ENCODE measurements at regions not wholly inside any gene's neighbourhood (a gene's known extent, or its start where the extent isn't known, plus 50 kb on each side); places are given as distances from the start of the nearest gene placed in this dataset.
"Not testable (repeated sequence)": the region's sequence is repeated elsewhere in the genome, so short reads cannot be mapped to it uniquely, and the experiment has no call there.

DNA sequence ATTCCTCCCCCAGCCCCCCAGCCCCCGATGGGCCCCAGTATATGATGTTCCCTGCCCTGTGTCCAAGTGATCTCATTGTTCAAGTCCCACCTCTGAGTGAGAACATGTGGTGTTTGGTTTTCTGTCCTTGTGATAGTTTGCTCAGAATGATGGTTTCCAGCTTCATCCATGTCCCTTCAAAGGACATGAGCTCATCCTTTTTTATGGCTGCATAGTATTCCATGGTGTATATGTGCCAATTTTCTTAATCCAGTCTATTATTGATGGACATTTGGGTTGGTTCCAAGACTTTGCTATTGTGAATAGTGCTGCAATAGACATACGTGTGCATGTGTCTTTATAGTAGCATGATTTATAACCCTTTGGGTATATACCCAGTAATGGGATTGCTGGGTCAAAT, 495.3 kb downstream of the OMA1 start:
- not testable (repeated sequence) for DNase-seq

DNA sequence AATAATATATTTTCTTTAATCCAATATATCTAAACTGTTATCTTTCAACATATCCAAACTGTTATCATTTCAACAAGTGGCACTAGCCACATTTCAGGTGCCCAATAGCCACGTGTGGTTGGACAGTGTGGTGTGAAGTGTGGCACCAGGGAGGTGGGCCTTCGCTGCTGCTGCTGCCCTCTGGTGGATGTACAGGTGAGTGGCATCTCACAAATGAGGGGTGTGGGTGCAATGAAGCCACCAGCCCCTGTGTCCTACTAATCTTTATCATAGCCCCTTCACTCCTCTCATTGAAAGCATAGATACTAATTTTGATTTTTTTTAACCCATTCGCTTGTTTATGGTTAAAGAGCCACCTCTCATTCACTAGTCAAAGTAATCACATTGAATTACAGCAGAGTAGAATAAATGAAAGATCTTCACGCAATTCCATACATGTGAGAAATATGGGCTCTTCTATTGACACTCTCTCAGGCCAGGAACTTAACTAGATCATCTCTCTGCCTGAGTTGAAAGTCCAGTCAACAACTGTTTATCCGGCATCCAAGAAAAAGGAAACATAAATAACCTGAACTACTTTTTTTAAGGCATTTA, 499.2 kb downstream of the OMA1 start:
- no peak for DNase-seq

DNA sequence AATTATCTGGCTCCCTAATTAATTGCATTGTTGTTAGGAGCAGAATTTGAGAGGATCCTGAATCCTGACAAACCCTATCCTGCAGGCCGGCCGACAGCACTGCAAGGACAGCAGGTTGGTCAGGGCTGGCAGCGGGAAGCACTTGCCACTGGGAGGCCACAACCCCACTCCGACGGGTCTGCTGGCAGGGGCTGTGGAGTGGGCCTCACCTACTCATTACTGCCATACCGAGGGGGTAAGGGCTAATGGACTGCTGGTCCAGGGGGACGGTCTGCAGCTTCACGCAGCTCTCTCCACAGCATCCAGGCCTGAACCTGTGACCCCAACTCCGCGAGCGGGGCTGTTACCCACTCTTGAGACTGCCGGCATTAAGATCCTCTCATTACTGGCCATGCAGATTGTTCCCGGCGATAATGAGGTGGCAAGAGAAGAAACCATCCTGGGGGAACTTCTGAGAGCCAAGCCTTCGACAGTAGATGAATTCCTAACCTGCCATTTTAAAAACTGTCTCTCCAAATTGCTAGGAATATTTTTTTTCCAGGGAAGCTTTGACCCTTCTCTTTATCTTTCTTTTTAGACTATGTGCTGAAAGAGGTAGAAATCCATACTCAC, 501.3 kb downstream of the OMA1 start:
- no peak for DNase-seq

DNA sequence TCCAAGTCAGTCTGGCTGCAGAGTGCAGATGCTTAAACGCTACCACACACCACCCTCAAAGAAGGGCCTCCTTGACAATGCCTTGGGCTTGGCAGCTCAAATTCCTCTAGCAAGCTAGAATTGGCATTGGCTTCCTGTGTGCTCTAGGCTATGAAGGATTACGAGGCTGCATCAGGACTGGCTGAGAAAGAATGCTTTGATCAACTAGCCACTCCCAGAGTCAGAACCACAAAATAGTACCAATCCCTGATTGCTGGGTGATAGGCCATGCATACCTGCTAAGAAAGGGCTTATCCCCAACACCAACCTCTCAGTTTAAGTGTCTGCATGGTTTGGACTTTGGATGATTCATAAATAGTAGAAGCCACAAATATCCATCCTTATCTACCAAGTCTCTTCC, 504.9 kb downstream of the OMA1 start:
- DNase-seq, result no peak

DNA sequence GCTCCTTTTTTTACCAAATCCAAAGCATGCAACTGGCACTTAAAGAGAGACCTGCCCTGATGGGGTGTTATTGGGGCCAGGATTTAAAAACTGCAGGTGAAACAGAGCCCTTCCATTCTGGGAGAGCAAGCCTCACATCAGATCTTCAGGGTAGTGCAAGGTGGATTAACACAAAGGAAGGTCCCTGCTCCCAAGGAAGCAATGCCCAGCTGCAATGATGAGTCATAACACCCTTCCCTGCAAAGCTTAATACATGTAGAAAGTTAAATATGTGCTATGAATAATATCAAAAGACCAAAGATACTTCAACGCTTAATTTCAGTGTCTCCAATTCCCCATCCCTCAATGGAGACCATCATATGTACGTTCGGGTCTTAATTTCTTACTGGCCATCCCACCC, 508.0 kb downstream of the OMA1 start:
- no peak for DNase-seq

DNA sequence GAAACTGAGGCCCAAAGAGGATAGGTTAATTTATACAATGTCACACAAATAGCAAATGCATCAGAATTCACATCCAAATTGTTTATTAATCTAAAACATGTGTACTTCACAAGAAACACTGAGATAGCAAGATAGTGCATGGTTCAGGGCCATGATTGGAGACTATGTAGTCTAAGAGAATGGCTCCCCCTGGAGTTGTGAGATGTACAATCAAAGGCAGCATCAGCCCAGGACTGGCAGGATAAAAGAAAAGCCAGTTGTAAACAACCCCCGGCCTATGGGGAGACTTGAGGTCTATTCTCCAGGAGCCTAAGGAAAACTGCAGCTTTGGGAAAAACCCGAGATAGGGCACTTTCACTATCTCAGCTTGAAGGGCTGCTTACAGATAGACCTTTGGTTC, 511.0 kb downstream of the OMA1 start:
- DNase-seq, result no peak

DNA sequence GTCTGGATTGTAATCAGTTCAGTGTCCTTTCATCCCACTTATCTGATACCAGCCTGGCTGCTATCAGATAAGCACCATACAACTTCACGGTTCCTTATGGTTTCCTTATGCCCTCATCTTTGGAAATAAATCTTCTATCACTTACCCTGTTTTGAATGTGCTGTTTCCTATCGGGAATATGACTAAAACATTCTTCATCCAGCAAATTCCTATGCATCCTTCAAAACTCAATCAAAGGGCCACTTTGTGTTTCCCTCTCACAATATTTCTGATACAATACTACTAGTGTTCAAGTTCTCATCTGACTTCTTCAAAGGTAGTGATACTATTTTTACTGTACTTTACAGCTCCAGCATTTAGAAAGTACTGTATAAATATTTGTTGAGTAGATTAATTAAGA, 513.2 kb downstream of the OMA1 start:
- DNase-seq, result no peak

DNA sequence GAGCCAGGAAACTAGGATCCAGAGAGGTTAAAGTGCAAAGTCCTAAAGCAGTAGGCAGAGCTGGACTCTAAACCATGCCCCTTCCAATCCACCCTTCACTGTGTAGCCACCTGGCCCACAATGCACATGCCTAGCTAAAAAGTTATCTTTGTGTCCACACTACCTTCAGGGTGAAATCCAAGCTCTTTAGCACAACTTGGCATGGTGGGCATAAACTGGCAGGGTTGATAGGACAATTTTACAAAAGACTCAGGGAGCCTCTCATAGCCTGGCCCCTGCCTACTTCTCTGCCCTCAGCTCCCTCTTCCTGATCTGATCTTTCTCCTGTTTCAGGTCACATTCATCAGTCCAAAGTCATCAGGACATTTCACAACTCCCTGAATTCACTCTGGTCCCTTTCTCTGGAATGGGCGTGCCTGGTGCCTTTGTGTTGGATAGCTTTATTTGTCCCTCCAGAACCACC, 513.9 kb downstream of the OMA1 start:
- no peak for DNase-seq

DNA sequence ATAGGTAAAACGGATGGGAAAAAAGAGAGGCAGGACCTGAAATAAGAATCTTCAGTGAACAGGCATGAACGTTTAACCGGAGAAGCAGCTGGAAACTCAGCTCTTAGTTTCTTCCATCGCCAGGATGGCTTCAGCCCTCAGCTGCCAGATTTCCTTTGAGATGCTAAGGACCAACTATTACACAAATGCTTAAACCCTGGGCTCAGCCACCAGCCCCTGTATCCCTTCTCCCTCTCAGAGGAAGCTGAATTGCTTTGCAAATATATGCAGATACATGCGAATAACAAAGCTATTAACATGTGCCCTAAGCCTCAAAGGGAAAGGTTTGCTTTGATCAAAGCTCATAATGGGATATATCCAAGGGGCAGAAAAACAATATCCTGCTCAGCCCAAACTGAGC, 515.1 kb downstream of the OMA1 start:
- no peak for DNase-seq

DNA sequence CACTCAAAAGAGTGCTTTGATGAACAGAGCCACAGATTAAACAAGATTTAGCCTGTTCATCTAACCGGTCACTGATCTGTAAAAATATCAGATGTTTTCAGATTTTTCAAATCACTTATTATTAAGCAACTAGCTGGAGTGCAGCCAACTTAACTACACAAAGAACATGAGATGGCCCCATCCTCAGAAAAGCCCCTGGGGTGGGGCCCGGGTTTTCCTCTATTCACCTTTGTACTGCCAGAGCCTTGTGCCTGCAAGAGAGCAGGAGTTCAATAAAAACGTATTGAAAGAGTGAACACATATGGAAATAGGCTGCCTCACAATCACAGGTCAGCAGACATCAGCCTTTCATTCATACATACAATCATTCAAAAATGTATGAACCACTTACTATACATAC, 516.1 kb downstream of the OMA1 start:
- no peak for DNase-seq

DNA sequence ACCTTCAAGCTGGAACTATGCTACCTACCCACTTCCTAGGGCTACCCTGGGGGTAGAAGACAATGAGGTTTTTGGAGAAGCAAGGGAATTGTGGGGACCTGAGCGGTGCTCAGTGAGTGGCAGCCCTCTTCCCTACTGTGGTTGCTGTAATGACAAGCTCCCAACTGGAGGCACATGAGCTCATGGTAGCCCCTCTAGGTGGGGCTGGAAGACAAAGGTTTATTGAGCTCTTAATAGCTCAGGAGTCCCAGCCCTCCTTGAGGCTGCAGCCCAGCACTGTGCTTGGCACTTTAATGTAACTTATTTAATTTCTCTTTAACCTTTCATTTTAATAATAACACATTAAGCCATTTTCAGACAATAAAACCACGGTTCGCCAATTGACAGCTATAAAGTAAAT, 528.9 kb downstream of the OMA1 start:
- DNase-seq, result no peak

DNA sequence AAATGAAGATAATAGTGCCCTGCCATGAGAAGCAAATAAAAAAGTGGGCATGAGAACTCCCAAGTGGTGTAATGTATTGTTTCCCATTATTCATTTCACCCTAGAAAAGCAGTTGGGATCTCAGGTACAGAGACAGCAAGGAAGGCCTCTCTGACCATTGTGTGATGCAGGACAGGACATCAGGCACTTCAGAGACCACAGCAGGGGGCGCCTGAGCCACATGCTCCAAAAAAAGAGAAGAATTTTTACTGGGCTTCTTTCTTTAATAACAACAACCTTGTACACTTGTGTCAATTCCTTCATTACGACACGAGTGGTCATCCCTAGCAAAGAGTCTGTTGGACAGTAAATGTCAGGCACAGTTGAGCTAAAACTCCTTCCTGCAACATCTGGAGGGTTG, 533.3 kb downstream of the OMA1 start:
- DNase-seq, result no peak

DNA sequence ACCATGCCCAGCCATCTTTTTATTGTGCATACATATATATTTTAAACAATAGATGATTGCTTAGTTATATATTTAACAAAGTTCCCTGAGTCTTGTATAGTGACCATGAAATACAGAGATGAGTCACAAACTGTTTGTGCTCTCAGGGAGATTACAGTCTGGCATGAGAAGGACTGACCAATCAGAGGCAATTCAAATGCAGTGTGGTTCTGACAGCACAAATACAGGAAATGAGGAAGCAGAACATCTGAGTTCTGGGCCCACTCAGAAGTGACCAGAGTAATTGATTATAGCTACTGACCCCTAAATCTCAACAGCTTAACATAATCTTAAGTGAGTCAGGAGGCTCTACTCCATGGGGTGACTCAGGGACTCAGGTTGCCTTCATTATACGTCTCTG, 534.5 kb downstream of the OMA1 start:
- no peak for DNase-seq

DNA sequence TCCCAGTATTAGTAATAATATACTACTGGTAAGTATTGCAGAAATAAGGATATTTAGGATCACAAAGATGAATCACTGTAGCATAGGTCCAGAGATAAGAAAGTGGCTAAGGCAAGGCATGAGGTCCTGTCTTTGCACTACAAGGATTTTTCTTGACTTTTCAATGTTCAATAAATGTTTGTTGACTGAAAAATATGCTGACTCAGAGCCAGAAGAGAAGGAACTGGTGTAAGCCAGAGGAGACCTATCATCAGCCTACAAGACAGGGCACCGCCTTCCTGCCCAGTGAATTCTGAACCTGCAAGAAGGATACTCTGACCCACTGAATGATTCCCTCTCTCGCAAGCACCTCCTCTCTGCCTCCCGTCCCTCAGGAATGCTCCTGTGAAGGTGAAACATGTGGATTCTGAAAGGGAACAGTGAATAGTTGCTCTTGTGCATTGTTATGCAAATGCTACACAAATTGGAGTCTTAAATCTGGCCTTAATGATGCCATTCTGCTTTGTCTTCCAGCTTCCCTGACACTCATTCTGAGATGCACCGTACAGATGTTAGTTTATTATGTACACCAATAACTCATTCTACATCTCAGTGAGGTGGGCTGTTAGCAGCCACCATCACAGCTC, 540.0 kb downstream of the OMA1 start:
- DNase-seq, result no peak

DNA sequence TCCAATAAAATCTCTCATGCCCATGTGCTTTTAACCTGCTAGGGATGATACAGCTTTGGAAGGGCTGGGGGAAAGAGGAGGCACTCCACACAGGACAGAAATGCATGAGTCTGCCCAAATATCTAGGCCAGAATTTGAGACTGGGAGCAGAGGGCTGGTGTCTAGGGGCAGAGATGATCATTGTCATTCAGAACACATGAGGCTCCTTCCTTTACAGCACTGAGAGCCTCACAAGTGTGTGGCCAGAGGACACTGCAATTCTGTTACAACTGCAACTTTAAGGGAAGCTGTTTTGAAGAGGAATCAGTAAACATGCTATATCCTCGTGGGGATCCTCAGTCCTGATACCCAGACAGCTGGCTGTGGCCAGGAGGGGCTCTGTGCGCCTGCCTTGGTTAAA, 541.3 kb downstream of the OMA1 start:
- no peak for DNase-seq

DNA sequence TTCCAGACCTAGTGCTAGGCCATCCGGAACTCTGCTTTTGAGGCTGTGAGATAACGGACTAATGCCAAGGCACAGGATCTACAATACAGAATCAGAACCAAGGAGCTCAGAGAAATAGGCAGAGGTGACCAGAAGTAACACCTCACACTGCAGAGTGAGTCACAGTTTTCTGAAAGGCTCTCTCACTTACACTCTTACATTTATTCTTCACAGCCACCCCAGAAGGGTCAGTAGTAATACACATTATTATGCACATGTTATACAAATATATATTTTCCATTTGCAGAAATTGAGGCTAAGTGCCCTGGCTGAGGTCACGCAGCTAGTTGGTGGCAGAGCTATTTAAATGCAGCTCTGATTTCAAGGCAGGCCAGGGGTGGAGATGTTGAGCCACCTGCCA, 542.5 kb downstream of the OMA1 start:
- no peak for DNase-seq

DNA sequence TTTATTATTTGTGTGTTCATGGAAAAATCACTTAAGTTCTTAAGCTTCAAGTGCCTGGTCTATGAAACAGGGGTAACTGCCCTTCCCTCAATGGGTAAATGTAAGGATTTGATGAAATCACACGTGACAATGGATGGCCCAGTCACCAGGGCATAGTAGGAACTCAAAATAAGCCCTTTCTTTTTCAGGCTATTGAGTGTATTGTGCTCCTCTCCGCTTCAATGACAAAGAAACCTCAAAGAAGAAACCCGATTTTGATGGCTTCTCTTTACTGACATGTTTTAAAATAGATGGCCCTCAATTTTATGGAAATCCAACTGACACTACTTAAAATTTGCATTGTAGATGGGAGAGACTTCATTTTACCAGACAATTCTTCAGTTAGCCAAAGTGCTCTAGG, 543.5 kb downstream of the OMA1 start:
- DNase-seq, result no peak

DNA sequence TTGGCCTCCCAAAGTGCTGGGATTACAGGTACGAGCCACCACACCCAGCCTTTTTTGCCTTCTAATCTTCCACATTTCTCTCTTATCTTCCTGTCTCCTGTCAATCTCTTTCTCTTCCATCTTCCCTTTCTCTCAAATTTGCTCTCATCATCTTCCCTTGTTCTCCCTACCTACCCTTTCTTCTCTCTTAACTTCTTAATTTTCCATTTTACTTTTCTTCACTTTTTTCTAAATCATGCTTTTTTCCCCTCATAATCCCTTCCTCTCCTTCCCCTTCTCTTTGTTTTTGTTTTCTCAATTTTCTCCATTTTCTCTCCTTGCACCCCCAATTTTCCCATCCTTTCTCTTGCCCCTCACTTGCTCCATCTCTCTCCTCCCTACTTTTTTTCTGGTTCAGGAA, 545.7 kb downstream of the OMA1 start:
- DNase-seq, result no peak

DNA sequence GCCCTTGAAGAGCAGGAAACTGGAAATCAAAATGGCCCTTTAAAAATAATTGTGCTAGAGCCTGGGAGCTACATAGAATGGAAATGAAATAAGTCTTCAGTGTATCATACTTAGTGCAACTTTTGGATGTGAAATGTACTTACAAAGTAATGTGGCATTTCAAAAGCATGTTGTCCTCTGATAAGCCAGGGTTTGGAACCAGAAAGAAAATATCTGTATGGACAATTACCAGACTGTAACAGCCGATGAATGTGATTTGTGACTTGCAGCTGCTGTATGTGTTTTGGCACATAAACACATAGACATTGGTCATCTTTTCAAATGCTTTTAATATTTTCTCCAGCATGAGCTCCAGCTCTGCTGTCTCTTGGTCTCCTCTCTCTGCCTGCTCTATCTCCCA, 546.4 kb downstream of the OMA1 start:
- DNase-seq, result no peak

DNA sequence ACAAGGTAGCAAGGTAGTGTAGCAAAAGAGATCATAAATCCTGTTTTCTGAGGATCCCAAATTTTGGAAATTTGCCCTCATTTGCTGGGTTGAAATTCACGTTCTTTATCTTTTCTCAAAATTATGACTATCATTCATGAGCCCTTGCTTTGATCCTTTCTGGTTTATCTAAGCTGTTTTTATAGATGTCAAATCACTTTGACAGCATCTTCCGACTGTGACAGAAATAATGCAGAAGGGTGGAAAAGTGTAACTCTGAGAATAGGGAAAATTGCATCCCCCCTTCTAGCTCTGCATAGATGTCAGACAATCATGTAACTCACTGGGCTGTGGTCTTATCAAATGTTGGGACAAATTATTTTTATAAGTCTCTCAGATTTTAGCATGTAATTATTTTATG, 550.1 kb downstream of the OMA1 start:
- no peak for DNase-seq

DNA sequence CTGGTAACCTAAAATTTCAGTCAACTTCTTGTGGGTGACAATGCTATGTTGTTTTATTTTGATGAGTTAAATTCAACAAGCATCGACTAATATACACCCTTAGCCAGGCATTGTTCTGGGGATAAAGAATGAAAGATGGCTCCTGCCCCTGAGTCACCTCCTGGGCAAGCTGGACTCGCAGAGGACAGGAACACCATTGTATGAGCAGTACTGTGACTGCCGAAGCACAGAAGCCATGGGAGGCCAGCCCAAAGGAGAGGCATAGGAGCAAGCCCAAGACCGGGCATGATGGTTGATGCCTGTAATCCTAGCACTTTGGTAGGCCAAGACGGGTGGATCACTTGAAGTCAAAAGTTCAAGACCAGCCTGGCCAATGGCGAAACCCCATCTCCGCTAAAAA, 555.2 kb downstream of the OMA1 start:
- no peak for DNase-seq

DNA sequence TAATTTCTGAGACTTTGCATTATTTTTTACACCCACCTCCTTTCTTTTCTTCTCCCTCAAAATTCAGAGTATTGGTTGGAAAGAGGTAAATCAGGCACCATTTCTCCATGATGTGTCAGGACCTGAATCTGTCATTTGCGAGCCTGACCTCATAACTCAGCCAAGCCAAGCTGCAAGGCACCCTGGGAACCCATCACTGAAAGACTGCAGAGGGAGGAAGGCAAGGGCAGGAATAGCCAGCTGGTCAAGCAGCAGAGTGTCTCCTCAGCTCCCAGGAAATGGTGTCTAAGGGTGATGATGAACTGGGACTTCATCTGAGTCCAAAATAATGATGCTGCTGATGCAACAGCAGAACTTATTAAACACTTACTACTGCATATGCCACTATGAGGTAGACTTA, 556.6 kb downstream of the OMA1 start:
- no peak for DNase-seq

DNA sequence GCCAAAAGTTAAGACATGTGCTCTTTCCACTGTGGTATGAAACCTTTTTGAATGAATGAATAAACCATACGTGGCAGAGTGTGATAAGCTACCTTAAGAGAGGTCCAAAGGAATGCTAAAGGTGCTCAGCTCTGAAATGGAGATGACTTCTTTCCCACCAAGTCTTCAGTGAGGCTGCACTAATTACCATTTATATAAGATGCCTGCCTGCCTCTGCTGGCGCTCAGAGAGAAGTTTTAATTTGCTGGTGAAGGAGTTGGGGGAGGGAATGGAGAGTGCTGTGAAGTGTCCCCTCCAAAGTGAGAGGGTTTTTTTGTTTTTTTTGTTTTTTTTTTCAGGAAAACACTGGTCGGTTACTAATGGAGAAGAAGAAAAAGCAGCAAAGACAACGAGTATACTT, 559.0 kb downstream of the OMA1 start:
- no peak for DNase-seq

DNA sequence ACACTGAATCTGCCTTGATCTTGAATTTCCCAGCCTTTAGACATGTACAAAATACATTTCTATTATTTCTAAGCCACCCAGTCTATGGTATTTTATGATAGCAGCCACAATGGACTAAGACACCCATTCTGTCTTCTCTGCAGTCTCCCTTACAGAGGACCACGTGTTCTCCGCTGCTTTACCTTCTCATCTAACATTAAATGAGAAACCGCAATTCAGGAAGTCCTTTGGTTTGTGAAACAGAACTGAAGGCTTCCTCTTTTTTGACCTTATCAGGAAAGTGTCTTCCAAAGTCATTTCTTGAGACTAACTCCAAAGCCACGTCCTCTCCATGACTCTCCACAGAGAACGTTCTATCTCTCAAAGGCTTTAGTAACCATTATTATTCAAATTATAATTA, 560.1 kb downstream of the OMA1 start:
- no peak for DNase-seq

DNA sequence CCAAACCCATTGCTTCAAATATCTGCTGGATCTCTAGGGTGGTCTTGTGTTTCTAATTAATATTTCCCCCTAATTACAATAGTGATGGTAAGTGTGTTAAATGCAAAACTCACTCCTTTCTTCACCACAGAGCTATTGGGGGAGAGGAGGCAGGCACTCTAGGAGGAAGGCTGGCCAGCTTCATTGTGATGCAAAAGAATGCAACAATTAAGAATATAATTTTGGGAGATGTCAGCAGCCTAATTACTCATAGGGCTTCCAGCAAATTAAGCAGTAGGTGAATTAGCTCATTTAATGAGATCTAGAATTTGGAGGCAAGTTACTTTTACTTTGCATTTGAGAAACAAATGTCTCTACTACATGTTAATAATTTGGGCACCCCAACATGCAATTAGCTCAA, 560.4 kb upstream of the DAB1 start:
- DNase-seq, result no peak
